ENCODE measurements at regions not wholly inside any gene's neighbourhood (a gene's known extent, or its start where the extent isn't known, plus 50 kb on each side); places are given as distances from the start of the nearest gene placed in this dataset.

GRCh38 chr5:67267512-67268216, 71.1 kb upstream of the CD180 start:
- ATAC-seq: peak; percentile 22
- TF ChIP-seq RARB (CRISPR knock-in tag; IDR thresholded peaks at IDR 0.05): no peak
- no peak for TF ChIP-seq CSDC2 (CRISPR knock-in tag; IDR thresholded peaks at IDR 0.05)
- TF ChIP-seq POU6F1 (CRISPR knock-in tag; IDR thresholded peaks at IDR 0.05; ENCODE audit: borderline replicate concordance, low read depth): no peak
- no peak for TF ChIP-seq GLIS3 (CRISPR knock-in tag; IDR thresholded peaks at IDR 0.05)
- TF ChIP-seq ZFP3 (CRISPR knock-in tag; IDR thresholded peaks at IDR 0.05): no peak
- TF ChIP-seq ARNTL (CRISPR knock-in tag; IDR thresholded peaks at IDR 0.05; ENCODE audit: borderline replicate concordance, low read depth): no peak

- no peak for TF ChIP-seq RARB (CRISPR knock-in tag; IDR thresholded peaks at IDR 0.05)
- TF ChIP-seq CSRNP3 (CRISPR knock-in tag; IDR thresholded peaks at IDR 0.05): no peak
- TF ChIP-seq POU6F1 (CRISPR knock-in tag; IDR thresholded peaks at IDR 0.05; ENCODE audit: borderline replicate concordance, low read depth): no peak
- no peak for TF ChIP-seq ISL1 (CRISPR knock-in tag; IDR thresholded peaks at IDR 0.05)
- no peak for TF ChIP-seq ZFP3 (CRISPR knock-in tag; IDR thresholded peaks at IDR 0.05)
- TF ChIP-seq PATZ1 (CRISPR knock-in tag; IDR thresholded peaks at IDR 0.05; ENCODE audit: borderline replicate concordance): no peak
- no peak for TF ChIP-seq CREB5 (CRISPR knock-in tag; IDR thresholded peaks at IDR 0.05; ENCODE audit: low read depth)
- TF ChIP-seq TCF4 (CRISPR knock-in tag; IDR thresholded peaks at IDR 0.05; ENCODE audit: borderline replicate concordance): no peak
- TF ChIP-seq ESRRG (CRISPR knock-in tag; IDR thresholded peaks at IDR 0.05): no peak
- TF ChIP-seq BACH2 (CRISPR knock-in tag; IDR thresholded peaks at IDR 0.05; ENCODE audit: borderline replicate concordance): no peak
- TF ChIP-seq ZFP30 (CRISPR knock-in tag; IDR thresholded peaks at IDR 0.05): no peak
- TF ChIP-seq ZNF565 (CRISPR knock-in tag; conservative IDR thresholded peaks at IDR 0.05; ENCODE audit: low read depth): no peak
- TF ChIP-seq GLIS3 (CRISPR knock-in tag; IDR thresholded peaks at IDR 0.05): no peak
- no peak for TF ChIP-seq CSDC2 (CRISPR knock-in tag; IDR thresholded peaks at IDR 0.05)
- no peak for TF ChIP-seq PPARA (CRISPR knock-in tag; IDR thresholded peaks at IDR 0.05; ENCODE audit: borderline replicate concordance)
- no peak for TF ChIP-seq SNAI2 (CRISPR knock-in tag; IDR thresholded peaks at IDR 0.05)
- no peak for ATAC-seq
Measured at GRCh38 chr5:67266654-67267350, 70.2 kb upstream of the CD180 start.

GRCh38 chr5:67265951-67266350, 69.4 kb upstream of the CD180 start:
- TF ChIP-seq PPARA (CRISPR knock-in tag; IDR thresholded peaks at IDR 0.05; ENCODE audit: borderline replicate concordance) (no peak), ZFP30 (CRISPR knock-in tag; IDR thresholded peaks at IDR 0.05) (no peak), ARNTL (CRISPR knock-in tag; IDR thresholded peaks at IDR 0.05; ENCODE audit: borderline replicate concordance, low read depth) (no peak), ZNF70 (CRISPR knock-in tag; IDR thresholded peaks at IDR 0.05) (no peak), BACH2 (CRISPR knock-in tag; IDR thresholded peaks at IDR 0.05; ENCODE audit: borderline replicate concordance) (no peak), SNAI2 (CRISPR knock-in tag; IDR thresholded peaks at IDR 0.05) (no peak), CSRNP3 (CRISPR knock-in tag; IDR thresholded peaks at IDR 0.05) (no peak), CSDC2 (CRISPR knock-in tag; IDR thresholded peaks at IDR 0.05) (no peak), ESRRG (CRISPR knock-in tag; IDR thresholded peaks at IDR 0.05) (no peak), TSHZ2 (CRISPR knock-in tag; IDR thresholded peaks at IDR 0.05) (no peak), OSR1 (CRISPR knock-in tag; IDR thresholded peaks at IDR 0.05) (no peak), RARB (CRISPR knock-in tag; IDR thresholded peaks at IDR 0.05) (no peak)
- no peak for ATAC-seq

All from SK-N-SH treated with all-trans-retinoic acid at 6 μM for 48 hours (cell line).